ENCODE measurements at regions not wholly inside any gene's neighbourhood (a gene's known extent, or its start where the extent isn't known, plus 50 kb on each side); places are given as distances from the start of the nearest gene placed in this dataset.

DNA sequence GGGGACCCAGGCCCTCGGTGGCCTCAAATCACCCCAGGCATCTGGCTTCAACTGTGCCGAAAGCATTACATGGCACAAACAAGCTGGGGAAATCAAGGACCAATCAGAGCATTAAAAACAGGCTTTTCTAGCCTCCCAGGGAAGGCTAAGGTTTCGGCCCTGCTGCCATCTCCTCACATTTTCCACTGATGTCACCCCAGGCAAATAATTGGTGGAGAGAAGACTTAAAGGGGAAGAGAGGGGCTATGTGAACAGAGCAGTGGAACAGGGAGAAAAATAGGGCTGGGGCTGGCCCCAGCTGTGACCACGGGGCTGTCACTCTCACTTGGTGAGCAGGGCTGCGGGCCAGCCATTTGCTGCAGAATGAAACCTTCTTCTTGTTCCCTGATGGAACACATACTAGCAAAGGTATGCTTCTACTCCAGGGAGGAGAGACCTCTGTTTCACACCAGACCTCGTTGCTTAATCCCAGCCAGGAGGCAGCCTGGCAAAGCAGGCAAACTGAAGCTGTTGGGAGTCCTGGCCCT lies 581.3 kb downstream of the SOX6 start (continued):
- TF ChIP-seq HDAC3 (IDR thresholded peaks at IDR 0.05; ENCODE audit: borderline replicate concordance, partially characterized antibody) (no peak), U2AF1 (optimal IDR thresholded peaks at IDR 0.05; ENCODE audit: low read depth, low read length) (no peak), TAF15 (IDR thresholded peaks at IDR 0.05; ENCODE audit: low read depth, low read length) (no peak), ZNF232 (CRISPR knock-in tag; IDR thresholded peaks at IDR 0.05) (no peak)
- TF ChIP-seq, protein P1, sequence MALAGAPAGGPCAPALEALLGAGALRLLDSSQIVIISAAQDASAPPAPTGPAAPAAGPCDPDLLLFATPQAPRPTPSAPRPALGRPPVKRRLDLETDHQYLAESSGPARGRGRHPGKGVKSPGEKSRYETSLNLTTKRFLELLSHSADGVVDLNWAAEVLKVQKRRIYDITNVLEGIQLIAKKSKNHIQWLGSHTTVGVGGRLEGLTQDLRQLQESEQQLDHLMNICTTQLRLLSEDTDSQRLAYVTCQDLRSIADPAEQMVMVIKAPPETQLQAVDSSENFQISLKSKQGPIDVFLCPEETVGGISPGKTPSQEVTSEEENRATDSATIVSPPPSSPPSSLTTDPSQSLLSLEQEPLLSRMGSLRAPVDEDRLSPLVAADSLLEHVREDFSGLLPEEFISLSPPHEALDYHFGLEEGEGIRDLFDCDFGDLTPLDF (CRISPR knock-in tag; IDR thresholded peaks at IDR 0.05) = no peak
- TF ChIP-seq, protein P2, sequence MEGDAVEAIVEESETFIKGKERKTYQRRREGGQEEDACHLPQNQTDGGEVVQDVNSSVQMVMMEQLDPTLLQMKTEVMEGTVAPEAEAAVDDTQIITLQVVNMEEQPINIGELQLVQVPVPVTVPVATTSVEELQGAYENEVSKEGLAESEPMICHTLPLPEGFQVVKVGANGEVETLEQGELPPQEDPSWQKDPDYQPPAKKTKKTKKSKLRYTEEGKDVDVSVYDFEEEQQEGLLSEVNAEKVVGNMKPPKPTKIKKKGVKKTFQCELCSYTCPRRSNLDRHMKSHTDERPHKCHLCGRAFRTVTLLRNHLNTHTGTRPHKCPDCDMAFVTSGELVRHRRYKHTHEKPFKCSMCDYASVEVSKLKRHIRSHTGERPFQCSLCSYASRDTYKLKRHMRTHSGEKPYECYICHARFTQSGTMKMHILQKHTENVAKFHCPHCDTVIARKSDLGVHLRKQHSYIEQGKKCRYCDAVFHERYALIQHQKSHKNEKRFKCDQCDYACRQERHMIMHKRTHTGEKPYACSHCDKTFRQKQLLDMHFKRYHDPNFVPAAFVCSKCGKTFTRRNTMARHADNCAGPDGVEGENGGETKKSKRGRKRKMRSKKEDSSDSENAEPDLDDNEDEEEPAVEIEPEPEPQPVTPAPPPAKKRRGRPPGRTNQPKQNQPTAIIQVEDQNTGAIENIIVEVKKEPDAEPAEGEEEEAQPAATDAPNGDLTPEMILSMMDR (IDR thresholded peaks at IDR 0.05 in 2 of 3, conservative IDR thresholded peaks at IDR 0.05 in 1 of 3; ENCODE audit: insufficient read depth in 2 of 3, low read depth in 1 of 3, low read length in 3 of 3) = no peak

DNA sequence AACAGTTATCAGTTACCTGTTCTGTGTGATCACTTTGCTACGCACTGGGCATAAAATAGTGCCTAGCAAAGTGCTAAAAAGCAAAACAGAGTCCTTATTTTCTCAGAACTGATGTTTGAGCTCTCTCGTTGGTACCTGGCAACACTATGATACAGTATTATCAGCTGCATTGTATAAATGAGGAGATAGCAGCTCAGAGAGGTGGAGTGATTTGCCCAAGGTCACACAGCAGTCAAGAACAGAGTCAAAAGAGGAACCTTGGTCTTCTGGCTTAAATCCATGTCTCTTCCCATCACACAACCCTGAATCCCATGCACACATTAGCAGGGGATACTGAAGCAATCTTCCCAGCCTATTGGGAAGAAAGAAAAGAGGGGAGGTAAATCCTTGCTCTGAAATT lies 580.5 kb downstream of the SOX6 start:
- no peak overlapping the region for H3K4me2 ChIP-seq (ENCODE audit: insufficient read depth, low read length)
- H3K27ac ChIP-seq (ENCODE audit: extremely low read depth, low read depth, low read length) = no peak overlapping the region
- DNase-seq (ENCODE audit: extremely low read depth in 1 of 4, low spot score in 3 of 4) = no peak
- no peak for FAIRE-seq
- H3K36me3 ChIP-seq (ENCODE audit: control insufficient read depth, insufficient read depth, low read length) = no peaks in the 10 kb centered on the region
- BruUV-seq (replicated peaks) = no TSS peak
- no peaks in the 10 kb centered on the region for H3K79me2 ChIP-seq (ENCODE audit: control insufficient read depth, insufficient read depth, low read length)
- CTCF ChIA-PET (ENCODE audit: low intra/inter-chr PET ratio) = no interaction called here
- in situ Hi-C loops (cut with MboI) (no loop called here), intact Hi-C loops (cut with micrococcal nuclease) (no loop called here)
- POLR2A ChIA-PET = no interaction called here
- H3K4me3 ChIP-seq = no peak overlapping the region
- no peaks in the 10 kb centered on the region for H3K4me1 ChIP-seq (replicated peaks in 1 of 2; ENCODE audit: control insufficient read depth in 2 of 2, insufficient read depth in 2 of 2, low read length in 2 of 2)
- H3K9me3 ChIP-seq (replicated peaks; ENCODE audit: control insufficient read depth, insufficient read depth, low read depth, low read length) = no peaks in the 10 kb centered on the region
- no peaks in the 10 kb centered on the region for H4K20me1 ChIP-seq (replicated peaks; ENCODE audit: control insufficient read depth, insufficient read depth, low read length)
- H2AFZ ChIP-seq (ENCODE audit: low read depth, low read length) = no peak overlapping the region
- no peak overlapping the region for H3K9ac ChIP-seq (ENCODE audit: insufficient read depth in 1 of 2, low read depth in 2 of 2, low read length in 2 of 2)
- peaks cover 0 to 13% of the 10 kb centered on the region in 2 experiments; a peak in 1 of 5 replicates for H3K27me3 ChIP-seq (ENCODE audit: control insufficient read depth in 2 of 2, insufficient read depth in 2 of 2, low read length in 2 of 2)
- ATAC-seq = no peak
- no peaks in the 10 kb centered on the region for H3K9me1 ChIP-seq (ENCODE audit: control insufficient read depth, insufficient read depth, low read length)
- WGBS (ENCODE audit: insufficient coverage, low coverage, missing lambda C conversion rate) = 0% methylated on average over 2 of the region's 2 CpGs
- TF ChIP-seq BACH1 (tag; IDR thresholded peaks at IDR 0.05) (no peak), SMARCA5 (IDR thresholded peaks at IDR 0.05) (peak; percentile 42; the same call in 1 of the 2 replicates), TAF15 (IDR thresholded peaks at IDR 0.05; ENCODE audit: low read depth, low read length) (no peak), ZFP36 (IDR thresholded peaks at IDR 0.05; ENCODE audit: low read depth, low read length, partially characterized antibody) (peak; percentile 77), ILF3 (IDR thresholded peaks at IDR 0.05; ENCODE audit: borderline replicate concordance) (no peak), ZNF696 (CRISPR knock-in tag; conservative IDR thresholded peaks at IDR 0.05) (no peak)
- TF ChIP-seq, protein P3, sequence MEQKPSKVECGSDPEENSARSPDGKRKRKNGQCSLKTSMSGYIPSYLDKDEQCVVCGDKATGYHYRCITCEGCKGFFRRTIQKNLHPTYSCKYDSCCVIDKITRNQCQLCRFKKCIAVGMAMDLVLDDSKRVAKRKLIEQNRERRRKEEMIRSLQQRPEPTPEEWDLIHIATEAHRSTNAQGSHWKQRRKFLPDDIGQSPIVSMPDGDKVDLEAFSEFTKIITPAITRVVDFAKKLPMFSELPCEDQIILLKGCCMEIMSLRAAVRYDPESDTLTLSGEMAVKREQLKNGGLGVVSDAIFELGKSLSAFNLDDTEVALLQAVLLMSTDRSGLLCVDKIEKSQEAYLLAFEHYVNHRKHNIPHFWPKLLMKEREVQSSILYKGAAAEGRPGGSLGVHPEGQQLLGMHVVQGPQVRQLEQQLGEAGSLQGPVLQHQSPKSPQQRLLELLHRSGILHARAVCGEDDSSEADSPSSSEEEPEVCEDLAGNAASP (IDR thresholded peaks at IDR 0.05) = no peak
- TF ChIP-seq, protein P4, sequence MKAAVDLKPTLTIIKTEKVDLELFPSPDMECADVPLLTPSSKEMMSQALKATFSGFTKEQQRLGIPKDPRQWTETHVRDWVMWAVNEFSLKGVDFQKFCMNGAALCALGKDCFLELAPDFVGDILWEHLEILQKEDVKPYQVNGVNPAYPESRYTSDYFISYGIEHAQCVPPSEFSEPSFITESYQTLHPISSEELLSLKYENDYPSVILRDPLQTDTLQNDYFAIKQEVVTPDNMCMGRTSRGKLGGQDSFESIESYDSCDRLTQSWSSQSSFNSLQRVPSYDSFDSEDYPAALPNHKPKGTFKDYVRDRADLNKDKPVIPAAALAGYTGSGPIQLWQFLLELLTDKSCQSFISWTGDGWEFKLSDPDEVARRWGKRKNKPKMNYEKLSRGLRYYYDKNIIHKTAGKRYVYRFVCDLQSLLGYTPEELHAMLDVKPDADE (conservative IDR thresholded peaks at IDR 0.05; ENCODE audit: control insufficient read depth, low read depth, low read length) = no peak
- TF ChIP-seq, protein P5, sequence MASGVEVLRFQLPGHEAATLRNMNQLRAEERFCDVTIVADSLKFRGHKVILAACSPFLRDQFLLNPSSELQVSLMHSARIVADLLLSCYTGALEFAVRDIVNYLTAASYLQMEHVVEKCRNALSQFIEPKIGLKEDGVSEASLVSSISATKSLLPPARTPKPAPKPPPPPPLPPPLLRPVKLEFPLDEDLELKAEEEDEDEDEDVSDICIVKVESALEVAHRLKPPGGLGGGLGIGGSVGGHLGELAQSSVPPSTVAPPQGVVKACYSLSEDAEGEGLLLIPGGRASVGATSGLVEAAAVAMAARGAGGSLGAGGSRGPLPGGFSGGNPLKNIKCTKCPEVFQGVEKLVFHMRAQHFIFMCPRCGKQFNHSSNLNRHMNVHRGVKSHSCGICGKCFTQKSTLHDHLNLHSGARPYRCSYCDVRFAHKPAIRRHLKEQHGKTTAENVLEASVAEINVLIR (CRISPR knock-in tag; IDR thresholded peaks at IDR 0.05) = no peak
